ENCODE measurements at regions not wholly inside any gene's neighbourhood (a gene's known extent, or its start where the extent isn't known, plus 50 kb on each side); places are given as distances from the start of the nearest gene placed in this dataset.

DNA sequence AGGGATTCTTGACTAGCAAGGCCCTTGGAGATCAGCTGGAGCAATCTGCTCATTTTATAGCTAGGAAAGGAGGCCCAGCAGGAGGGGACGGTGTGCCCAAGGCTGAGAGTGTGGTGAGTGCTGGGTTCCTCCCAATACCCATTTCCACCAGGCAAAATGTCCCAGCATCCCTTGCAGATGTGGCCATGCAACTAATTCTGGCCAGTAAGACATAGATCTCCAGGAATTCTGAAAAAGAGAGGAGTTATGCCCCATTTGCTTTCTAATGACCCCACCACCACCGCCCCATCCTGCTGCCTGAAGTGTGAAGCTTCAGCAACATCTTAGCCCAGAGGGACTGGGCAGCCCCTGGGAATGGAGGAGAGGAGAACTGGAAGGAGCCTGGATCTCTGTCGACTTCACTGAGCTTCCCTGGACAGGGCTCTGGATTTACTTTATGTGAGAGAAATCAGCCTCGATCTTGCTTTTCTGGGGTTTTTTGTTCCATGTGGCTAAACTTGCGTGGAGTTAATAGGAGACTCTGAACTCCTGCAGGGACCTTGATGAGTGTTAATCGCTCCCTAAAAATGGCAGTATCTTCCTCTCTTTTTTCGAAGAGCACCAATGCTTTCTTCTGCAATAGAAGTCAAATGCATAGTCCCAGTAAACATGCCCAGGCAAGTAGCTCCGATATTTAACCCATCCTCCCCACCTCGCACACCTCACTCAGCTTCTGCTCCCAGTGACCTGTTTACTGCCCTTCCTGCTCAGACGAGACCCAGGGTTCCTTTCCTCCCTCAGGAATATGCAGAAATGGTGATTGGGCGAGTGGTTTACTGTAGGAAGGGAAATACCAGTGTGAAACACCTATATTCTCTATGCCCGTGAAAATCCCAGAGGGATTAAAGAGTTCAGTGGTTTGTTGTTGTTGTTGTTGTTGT is 127.5 kb upstream of the GPR26 start:
- no peaks in the 10 kb centered on the region for H3K36me3 ChIP-seq (ENCODE audit: control insufficient read depth in 2 of 2, extremely low read depth in 1 of 2, insufficient read depth in 2 of 2, low read length in 2 of 2)
- TF ChIP-seq POLR2AphosphoS5 (IDR thresholded peaks at IDR 0.05; ENCODE audit: insufficient read depth, low read depth, low read length) (no peak), JUN (IDR thresholded peaks at IDR 0.05; ENCODE audit: borderline replicate concordance, insufficient read depth, insufficient read length, low read depth) (no peak), EZH2 (IDR thresholded peaks at IDR 0.05; ENCODE audit: borderline replicate concordance, low read depth, low read length, severe bottlenecking) (no peak), GATA2 (IDR thresholded peaks at IDR 0.05; ENCODE audit: insufficient read depth, insufficient read length, low read depth, low read length) (no peak), MYC (IDR thresholded peaks at IDR 0.05; ENCODE audit: low read depth, low read length) (no peak), FOS (IDR thresholded peaks at IDR 0.05; ENCODE audit: borderline replicate concordance, insufficient read depth, low read length) (no peak), POLR2A (IDR thresholded peaks at IDR 0.05; ENCODE audit: low read depth, low read length) (no peak)
- TF ChIP-seq, protein P1, sequence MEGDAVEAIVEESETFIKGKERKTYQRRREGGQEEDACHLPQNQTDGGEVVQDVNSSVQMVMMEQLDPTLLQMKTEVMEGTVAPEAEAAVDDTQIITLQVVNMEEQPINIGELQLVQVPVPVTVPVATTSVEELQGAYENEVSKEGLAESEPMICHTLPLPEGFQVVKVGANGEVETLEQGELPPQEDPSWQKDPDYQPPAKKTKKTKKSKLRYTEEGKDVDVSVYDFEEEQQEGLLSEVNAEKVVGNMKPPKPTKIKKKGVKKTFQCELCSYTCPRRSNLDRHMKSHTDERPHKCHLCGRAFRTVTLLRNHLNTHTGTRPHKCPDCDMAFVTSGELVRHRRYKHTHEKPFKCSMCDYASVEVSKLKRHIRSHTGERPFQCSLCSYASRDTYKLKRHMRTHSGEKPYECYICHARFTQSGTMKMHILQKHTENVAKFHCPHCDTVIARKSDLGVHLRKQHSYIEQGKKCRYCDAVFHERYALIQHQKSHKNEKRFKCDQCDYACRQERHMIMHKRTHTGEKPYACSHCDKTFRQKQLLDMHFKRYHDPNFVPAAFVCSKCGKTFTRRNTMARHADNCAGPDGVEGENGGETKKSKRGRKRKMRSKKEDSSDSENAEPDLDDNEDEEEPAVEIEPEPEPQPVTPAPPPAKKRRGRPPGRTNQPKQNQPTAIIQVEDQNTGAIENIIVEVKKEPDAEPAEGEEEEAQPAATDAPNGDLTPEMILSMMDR (IDR thresholded peaks at IDR 0.05; ENCODE audit: extremely low read depth in 1 of 2, insufficient read depth in 1 of 2, low read depth in 1 of 2, low read length in 2 of 2): no peak
- TF ChIP-seq, protein P2, sequence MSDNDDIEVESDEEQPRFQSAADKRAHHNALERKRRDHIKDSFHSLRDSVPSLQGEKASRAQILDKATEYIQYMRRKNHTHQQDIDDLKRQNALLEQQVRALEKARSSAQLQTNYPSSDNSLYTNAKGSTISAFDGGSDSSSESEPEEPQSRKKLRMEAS (IDR thresholded peaks at IDR 0.05; ENCODE audit: insufficient read depth, insufficient read length): no peak
- no peak overlapping the region for H2AFZ ChIP-seq (ENCODE audit: low read depth, low read length)
- dilution Hi-C loops (cut with MboI; ENCODE audit: extremely low pct_ligation_motif_present, low sequenced_read_pairs): no loop called here
- H3K79me2 ChIP-seq (ENCODE audit: control insufficient read depth, insufficient read depth, low read length): no peaks in the 10 kb centered on the region
- intact Hi-C loops (cut with micrococcal nuclease): no loop called here
- H3K4me2 ChIP-seq (ENCODE audit: insufficient read depth, low read length): no peak overlapping the region
- no peak overlapping the region for H3K4me3 ChIP-seq (replicated peaks in 1 of 3; ENCODE audit: insufficient read depth in 1 of 3, low read depth in 1 of 3, low read length in 3 of 3)
- ChIA-PET CTCF (no interaction called here), POLR2A (no interaction called here)
- DNase-seq (ENCODE audit: low read depth, low spot score): no peak
- no TSS peak for BruUV-seq (replicated peaks)
- H3K27me3 ChIP-seq (ENCODE audit: control insufficient read depth in 2 of 2, insufficient read depth in 2 of 2, low read length in 2 of 2): no peaks in the 10 kb centered on the region
- H3K9me3 ChIP-seq (replicated peaks; ENCODE audit: control insufficient read depth, insufficient read depth, low read length): no peaks in the 10 kb centered on the region
- no peak overlapping the region for H3K9ac ChIP-seq (replicated peaks; ENCODE audit: extremely low read depth, insufficient read depth, low read length)
- H4K20me1 ChIP-seq (replicated peaks; ENCODE audit: control insufficient read depth, extremely low read depth, insufficient read depth, low read length): no peaks in the 10 kb centered on the region
- no peak for FAIRE-seq
- no peak overlapping the region for H3K27ac ChIP-seq (ENCODE audit: insufficient read depth, low read depth, low read length)
- no peaks in the 10 kb centered on the region for H3K4me1 ChIP-seq (ENCODE audit: control insufficient read depth, extremely low read depth, insufficient read depth, low read length)
- H3K9me1 ChIP-seq (replicated peaks; ENCODE audit: control insufficient read depth, extremely low read depth, insufficient read depth, low read length): no peaks in the 10 kb centered on the region
